Ammon's horn (tissue), 1 donor: ENCODE measurements at regions not wholly inside any gene's neighbourhood (a gene's known extent, or its start where the extent isn't known, plus 50 kb on each side); places are given as distances from the start of the nearest gene placed in this dataset.

ENCODE experiments used
- DNase-seq: peaks from one replicate; pipeline ENCODE4 v3.0.0-alpha.2; 2016; ENCODE audit warnings: low spot score

DNA sequence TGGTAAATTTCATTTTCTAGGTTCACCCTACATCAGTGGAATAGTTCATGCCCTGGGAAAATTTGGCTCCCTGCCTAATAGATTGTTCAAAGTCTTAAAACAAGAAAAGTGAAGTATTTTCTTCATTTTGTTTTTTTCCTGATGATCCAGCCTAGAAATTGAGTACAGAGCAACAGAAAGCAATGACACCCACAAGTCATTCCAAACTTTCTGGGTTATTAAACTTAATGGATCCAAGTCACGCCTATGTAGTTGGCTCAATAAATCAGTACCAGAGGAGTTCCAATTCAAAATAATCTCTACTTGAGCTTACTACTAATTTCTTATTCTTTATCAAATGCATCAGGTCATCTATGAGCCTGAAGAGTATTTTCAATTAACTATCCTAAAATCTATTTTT, 937.6 kb upstream of the SLIT2 start:
- no peak for DNase-seq

DNA sequence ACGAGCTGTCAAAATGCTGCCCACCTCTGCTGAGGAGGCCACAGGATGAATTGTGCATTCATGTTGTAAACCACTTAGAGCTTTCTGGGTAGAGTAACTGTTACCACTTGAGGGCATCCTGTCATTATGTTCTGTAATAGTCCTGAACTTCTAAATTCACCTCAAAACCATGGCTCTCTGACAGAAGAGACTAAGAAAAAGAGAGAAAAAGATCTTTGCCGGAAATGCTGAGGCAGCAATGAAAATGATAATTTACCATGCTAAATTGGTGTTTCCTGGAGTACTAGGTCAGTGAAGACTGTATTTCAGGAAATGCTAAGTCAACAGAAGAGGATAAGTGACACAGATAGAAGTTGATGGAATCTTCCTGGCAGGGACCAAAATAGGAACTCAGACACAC, 942.3 kb upstream of the SLIT2 start:
- DNase-seq, result peak; percentile 40

DNA sequence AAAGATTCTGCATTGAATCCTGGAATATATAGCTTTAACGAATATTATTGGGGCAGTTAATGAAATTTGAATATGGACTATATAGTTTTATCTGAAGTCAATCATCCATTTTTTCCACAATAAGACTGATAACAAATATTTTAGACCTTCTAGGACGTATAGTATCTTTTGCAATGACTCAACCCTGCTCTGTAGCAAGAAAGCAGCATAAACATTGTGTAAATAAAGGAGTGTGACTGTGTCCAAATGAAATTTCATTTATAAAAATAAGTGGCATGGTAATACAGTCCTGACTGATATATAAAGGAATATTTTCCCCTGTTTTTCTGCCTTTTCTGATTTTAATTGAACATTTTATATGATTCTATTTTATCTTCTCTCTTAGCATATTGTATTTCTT, 947.7 kb upstream of the SLIT2 start:
- no peak for DNase-seq

DNA sequence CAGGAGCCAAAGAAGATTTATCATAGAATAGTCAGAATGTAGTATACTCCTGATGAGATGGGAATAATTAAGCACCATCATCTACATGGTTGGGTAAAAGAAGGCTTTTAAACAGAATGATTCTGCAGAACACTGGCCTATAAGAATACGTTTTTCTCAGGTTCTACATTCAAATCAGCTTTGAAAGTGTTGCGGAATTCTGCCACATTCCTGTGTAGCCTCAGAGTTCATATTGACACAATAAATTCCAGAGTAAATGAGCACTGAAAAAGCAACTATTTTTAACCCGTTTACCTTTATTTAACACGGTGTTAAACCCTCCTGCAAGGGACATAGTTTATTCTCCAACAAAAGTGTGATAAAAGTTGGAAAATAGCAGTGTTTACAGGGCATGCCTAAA, 950.2 kb upstream of the SLIT2 start:
- DNase-seq, result no peak

DNA sequence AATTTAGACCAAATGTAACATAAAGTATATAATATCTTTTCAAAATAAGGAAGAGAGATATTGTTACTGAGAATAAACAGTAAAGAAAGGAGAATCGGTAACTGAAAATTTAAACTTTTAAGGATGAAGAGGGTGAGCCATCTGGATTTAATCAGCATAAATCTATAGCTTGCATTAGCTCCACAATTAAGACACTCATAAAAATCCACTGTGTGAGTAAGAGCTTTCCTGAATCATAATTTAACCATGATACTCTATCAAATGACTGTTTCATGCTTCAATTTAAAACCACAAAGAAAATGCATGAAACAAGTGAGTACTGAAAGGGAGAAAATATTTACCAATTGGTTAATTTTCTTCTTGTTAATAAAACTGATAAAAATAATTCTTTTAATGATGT, 951.5 kb upstream of the SLIT2 start:
- DNase-seq, result no peak

DNA sequence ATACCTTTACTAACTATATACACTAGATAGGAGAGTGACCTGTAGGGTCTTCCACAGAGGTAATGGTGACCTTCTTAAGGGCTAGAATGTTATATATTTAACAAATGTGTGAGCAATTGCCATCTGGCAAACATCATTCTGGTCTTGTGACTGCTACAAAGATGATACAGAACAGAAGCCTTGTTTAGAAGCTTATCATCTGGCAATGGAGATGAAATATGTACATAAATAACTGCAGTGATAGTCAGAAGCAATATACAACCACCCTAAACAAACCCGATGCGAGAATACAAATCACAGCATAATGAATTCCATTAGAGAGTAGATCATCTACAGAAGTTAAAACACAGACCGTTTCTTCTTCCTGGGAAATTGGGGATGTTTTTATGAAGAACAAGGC, 952.7 kb upstream of the SLIT2 start:
- DNase-seq, result no peak

DNA sequence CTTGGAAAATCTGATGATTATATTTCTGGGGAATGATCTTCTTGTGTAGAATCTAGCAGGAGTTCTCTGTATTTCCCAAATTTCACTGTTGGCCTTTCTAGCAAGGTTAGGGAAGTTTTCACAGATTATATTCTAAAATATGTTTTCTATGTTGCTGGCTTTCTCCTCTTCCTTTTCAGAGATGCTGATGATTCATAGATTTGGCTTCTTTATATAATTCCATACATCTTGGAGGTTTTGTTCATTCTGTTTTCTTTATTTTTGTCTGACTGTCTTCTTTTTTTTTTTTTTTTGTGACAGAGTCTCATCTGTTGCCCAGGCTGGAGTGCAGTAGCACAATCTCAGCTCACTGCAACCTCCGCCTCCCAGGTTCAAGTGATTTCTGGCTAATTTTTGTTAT, 957.9 kb upstream of the SLIT2 start:
- DNase-seq, result no peak

DNA sequence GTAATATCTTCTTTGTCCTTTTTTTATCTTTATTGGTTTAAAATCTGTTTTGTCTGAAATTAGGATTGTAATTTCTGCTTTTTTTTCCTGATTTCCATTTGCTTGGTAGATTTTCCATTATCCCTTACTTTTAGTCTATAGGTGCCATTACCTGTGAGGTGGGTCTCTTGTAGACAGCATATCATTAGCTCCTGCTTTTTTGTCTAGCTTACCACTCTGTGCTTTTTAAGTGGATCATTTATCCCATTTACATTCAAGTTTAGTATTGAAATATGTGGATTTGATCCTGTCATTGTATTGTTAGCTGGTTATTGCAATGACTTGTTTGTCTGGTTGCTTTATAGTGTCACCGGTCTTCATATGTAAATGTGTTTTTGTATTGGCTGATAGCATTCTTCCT, 958.6 kb upstream of the SLIT2 start:
- DNase-seq, result no peak

DNA sequence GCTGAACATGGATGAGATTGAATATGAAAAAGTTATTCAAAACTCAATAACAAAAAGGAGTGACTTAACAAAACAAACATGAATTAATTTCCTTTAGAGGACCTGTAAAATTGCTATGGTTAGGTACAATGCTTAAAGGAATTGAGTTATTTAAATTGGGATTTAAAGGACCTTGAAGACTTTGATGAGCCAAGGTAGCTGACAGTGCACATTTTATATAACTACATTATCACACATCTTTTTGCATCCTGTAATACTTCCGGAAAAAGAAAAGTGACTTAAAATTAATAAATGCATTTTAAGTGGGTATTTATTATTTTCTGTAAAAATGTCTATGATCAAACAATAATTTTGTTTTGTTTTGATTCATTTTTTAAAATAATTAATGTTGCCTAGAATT, 964.8 kb upstream of the SLIT2 start:
- no peak for DNase-seq

DNA sequence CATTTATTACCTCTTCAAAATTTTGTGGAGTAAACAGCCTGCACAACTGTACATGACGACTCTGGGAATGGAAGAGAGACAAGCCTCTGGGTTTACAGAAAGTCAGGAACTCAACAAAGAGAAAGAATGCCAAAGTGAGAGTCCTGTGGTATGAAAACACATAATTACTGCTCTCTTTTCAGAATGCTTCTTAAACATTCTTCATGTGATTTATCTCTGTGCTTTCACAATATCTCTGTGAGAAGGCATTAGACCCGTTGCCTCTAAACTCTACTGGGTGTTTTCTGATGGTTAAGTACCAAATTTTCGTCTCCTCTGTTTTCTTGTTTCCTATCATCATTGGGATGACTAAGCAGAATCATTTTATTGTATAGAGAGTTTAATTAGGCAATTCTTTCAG, 966.6 kb upstream of the SLIT2 start:
- DNase-seq, result no peak

DNA sequence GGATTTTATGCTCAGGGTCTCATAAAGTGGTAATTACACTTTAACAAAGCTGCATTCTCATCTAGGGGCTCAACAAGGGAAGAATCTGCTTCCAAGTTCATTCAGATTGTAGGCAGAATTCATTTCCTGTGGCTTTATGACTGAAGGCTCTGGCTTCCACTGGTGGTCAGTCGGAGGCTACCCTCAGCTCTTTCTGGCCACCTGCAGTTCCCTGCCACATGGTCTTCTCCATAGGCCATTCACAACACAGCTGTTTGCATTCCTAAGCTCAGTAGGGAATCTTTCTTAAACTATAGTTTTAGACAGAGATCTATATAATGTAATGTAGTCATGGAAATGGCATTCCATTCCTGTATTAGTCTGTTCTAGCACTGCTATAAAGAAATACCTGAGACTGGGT, 973.0 kb upstream of the SLIT2 start:
- no peak for DNase-seq

DNA sequence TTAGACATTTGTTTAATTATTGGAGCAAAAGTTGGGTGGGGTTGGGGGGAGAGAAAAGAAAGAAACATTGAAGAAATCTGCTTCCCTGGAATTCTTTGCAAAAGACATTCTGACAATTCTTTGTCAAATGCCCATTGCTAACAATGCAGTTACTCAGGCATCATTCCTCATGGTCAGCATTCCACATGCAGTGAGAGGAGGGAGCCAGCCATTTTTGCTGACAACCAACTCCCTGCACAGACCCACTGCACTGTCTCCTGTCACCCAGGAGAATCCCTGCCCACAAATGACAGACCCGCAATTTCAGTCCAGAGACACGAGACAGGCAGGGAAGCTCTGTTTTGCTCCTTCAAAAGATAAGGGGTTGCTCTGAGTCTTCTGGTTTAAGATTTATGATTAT, 985.1 kb upstream of the SLIT2 start:
- DNase-seq, result no peak

DNA sequence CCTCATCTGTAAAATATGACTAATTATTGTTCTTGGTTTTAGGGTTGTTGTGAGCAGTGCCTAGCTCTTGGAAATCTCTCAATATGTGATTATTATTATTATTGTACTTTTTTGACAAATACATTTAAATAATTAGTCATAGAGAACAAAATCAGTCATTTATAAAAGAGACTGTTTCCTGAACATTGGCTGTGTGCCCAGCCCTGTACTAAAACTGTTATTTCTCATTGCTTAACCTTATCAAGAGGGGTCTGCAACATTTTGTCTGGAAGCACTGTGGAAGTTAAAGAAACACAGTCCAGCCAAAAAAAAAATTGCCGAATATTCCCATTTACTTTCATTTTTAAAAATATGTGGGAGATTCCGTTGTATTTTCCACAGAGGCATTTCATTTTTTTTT, 989.2 kb upstream of the SLIT2 start:
- no peak for DNase-seq

DNA sequence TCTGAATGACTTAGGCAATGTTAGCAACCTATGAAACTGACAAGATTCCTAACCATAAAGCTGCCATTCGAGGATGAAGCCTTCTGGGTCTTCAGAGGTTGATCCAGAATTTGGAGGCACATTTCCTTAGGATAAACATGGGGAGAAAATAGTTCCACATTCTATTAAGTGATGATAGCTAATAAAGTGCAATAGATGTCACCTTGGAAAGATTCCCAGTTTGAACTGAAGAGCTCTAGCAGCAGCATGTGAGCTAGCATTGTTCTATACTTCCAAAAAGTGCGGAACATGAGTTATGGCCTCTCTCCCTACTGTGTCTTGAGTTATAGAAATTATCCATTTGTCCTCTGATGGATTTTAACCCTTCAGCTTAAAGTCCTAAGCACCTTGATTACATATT, 991.4 kb upstream of the SLIT2 start:
- DNase-seq, result no peak

DNA sequence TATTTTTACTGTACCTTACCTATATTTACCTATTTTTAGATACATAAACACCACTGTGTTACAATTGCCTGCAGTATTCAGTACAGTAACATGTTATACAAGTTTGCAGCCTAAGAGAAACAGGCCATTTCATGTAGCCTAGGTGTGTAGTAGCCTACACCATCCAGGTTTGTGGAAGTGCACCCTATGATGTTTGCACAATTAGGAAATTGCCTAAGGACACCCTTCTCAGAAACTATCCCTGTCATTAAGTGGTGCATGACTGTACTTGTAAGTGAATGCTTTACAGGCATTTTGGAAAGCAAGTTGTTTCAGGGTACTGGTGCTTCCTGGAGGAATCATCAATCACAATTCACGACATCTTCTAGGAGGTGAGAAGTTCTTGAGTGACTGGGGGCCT, 991.8 kb upstream of the SLIT2 start:
- DNase-seq, result no peak

DNA sequence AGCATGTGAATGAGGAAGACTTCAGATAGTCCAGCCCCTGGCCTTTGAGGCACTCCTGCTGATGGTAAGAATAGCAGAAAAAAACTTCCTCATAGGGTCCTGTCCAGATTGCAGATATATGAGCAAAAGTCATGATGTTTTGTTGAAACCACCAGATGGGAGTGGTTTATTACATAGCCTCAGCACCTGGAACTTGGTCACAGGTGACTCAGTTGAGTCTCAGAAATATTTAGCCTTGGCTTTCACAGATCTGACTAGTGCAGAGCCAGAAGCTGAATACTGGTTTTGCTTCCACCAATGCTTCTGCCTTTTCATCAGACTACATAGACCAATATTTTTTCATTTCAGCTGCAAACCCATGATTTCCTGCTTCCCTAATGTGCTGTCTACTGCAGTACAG, 994.9 kb upstream of the SLIT2 start:
- no peak for DNase-seq

DNA sequence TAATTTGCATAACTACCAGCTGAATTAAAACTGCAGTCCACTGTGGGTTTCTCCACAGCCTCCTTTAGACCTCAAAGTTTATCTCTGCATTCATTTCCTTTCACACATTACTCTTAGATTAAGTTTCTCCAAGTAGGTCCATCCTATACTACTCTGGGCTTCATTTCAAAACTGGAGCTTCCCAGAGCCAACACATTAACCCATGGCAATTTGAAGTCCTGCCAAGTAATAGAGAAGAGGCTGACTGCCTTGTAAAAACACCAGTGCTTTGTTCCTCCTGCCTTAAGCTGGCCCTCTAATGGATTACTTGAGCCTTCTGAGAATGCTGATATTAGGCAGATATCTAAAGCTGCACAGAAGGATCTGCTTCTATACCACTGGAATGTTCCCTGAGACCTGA, 997.2 kb upstream of the SLIT2 start:
- DNase-seq, result no peak

DNA sequence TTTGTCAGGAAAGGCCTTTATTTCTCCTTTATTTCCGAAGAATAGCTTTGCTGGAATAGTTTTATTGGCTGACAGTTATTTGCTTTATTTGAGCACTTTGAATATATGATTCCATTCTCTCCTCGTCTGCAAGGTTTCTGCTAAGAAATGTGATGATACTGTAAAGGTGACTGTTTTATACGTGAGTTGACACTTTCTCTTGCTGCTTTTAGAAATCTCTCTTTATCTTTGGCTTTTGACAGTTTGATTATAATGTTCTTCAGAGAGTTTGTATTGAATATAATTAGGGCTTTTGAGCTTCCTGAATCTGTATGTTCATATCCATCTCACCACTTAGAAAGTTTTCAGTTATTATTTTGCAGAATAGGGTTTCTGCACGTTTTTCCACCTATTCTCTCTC, 1003.7 kb upstream of the SLIT2 start:
- no peak for DNase-seq

DNA sequence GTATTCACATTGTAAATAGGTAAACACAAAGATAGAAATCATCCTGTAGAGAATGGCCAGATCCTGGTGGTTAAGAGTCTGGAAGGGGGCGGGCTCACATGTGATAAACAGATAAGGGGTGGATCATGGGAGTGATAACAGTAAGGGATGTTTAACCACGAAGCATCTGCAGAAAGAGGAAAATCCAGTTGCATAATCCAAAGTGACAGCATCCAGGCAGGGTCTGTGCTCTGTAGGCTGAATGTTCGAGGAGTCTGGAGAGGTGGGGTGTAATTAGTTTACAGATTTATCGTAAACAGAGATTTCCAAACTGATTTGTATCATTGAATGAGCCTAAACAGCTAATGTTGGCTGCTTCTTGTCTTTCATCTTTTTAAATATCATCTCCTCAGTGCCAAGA, 1009.8 kb upstream of the SLIT2 start:
- DNase-seq, result no peak

DNA sequence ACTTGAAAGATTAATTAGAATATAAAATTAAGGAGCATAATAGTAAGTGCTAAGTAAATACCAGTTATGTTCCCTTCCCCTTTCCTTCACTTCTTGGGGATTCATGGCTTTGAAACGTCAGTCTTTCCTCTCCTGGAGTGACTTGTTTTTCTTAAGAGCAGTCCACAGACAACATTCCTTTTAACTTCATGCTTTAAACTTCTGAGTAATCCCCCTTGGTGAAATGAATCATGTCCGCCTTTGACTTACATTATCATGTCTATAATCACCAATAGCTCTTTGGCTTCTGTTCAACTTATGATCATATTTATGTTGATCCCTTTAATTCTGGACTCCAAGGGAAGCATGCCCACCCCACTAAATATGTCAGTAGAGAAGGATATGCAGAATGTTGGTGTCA, 1012.1 kb upstream of the SLIT2 start:
- no peak for DNase-seq

DNA sequence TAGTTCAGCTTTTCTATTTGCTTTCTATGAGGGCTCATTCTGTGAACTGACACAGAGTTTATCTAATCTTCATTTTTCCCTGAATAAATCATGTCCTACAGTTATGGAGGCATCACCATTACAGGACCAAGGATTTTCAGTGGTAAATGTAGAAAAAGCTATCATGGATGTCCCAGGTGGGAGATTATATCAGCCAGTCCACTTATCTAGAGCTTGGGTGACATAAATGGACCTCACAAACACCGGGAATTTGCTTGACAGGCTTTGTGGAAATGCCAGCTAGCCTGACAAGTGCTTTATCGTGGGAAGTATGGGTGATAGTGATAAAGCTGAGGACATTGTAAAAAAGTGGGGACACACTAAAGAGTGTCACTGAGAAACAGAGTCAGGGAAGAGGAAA, 1015.2 kb upstream of the SLIT2 start:
- DNase-seq, result no peak

DNA sequence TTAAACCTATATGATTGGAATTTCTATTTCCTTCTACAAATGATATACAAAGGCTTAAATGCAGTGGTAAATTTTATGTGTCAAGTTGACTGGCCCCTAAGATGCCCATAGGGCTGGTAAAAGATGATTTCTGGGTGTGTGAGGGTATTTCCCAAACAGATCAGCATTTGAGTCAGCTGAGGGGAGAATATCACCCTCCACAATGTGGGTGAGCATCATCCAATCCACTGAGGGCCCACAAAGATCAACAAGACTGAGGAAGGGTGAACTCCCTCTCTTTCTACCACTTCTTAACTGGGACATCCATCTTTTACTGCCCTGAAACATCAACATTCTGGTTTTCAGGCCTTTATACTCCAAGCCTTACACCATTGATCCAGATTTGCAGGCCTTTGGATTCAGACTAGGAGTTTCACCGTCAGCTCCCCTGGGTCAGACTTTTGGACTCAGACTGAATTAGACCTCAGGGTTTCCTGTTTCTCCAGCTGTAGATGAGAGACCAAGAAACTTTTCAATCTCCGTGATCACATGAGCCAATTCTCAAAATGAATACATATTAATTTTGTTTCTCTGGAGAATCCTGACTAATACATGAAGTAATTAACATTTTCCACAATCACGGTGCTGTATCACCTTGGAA, 1020.7 kb upstream of the SLIT2 start:
- no peak for DNase-seq

DNA sequence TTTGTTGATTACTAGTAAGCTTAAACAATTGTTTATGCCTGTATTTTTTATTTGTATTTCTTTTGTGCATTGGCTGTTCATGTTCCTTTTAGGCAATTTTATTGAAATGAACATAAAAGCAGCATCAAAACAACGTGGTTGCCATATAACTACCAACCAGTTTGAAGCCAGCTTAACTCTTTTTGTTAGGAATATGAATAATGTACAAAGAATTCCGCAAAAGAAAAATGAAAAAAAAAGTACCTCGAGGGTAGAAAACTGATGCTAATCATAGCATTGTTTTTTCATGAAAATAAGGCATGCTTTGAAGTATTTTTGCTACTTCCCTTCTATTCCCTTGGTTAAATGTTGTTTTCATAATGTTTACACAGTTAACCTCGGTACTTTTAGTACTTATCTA, 1024.0 kb upstream of the SLIT2 start:
- no peak for DNase-seq

DNA sequence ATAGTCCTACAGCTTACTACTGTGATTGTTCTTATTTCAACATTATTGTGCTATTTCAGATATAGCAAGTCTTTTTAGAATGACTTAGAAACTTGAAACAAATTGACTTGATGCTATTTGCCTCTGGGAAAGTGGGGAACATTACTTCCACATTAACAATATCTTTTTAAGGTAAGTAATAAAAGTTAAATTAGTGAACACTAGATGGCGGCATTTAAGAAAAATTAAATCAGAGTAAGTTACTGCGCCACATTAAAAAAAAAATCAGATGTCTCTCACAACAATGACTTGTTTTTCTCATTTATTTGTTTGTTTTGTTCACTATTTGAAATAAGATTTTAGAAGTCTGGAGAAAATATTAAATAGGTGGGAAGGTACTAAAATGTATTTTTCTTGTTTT, 1026.9 kb upstream of the SLIT2 start:
- DNase-seq, result no peak

DNA sequence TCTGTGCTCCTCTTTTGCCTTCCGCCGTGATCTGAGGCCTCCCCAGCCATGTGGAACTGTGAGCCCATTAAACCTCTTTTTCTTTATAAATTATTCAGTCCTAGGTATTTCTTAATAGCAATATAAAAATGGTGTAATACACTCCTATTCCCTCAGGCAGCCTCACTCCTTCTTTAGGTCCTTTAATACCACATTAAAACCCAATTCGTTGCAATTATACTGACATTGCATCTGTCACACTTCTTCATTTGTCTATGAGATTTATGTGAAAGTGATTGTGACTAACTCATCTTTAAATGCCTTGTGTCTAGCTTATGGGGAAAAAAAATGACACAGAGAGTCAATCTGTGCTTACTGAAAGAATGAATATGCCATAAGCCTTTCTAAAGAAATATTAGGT, 1035.2 kb upstream of the SLIT2 start:
- no peak for DNase-seq
